GM23338 (cell line): ENCODE measurements at regions not wholly inside any gene's neighbourhood (a gene's known extent, or its start where the extent isn't known, plus 50 kb on each side); places are given as distances from the start of the nearest gene placed in this dataset.
A peak's percentile ranks its signal among the peaks of the same experiment; 100 is the strongest.

Source experiments
- ATAC-seq: fragments of 200-7000 bp; cut with Tn5 transposase; 3 replicates; pipeline ENCODE4 v1.9.1; 2020
- DNase-seq: peaks from one replicate; pipeline ENCODE4 v3.0.0-alpha.2; 2015; ENCODE audit warnings: low spot score
- H2AFZ ChIP-seq: fragments of 200-600 bp; sonication (generic); 2 replicates; pipeline ENCODE4 v1.8.0; 2016; ENCODE audit warnings: antibody characterized with exemption, mild to moderate bottlenecking, moderate library complexity
- H3F3A ChIP-seq: fragments of 200-600 bp; sonication (generic); replicated peaks from 2 replicates; pipeline ENCODE4 v1.8.0; 2017; ENCODE audit warnings: antibody characterized with exemption, mixed run types, low read depth
- H3K27ac ChIP-seq: fragments of 200-600 bp; sonication (generic); 2 replicates; pipeline ENCODE4 v1.6.1; 2016; ENCODE audit warnings: low read depth
- H3K27me3 ChIP-seq: fragments of 200-600 bp; sonication (generic); 2 replicates; pipeline ENCODE4 v1.8.0; 2016; ENCODE audit warnings: mild to moderate bottlenecking, mixed run types, moderate library complexity; ENCODE audit not compliant: insufficient read depth
- H3K36me3 ChIP-seq: fragments of 200-600 bp; sonication (generic); 2 replicates; pipeline ENCODE4 v1.8.0; 2016; ENCODE audit warnings: mild to moderate bottlenecking; ENCODE audit not compliant: insufficient read depth
- H3K4me1 ChIP-seq: fragments of 200-600 bp; sonication (generic); 2 replicates; pipeline ENCODE4 v1.8.0; 2016; ENCODE audit warnings: mild to moderate bottlenecking, moderate library complexity; ENCODE audit not compliant: insufficient read depth
- H3K4me2 ChIP-seq: fragments of 200-600 bp; sonication (generic); 2 replicates; pipeline ENCODE4 v1.7.1; 2017; ENCODE audit warnings: mixed run types
- H3K4me3 ChIP-seq: fragments of 200-600 bp; sonication (generic); 2 replicates; pipeline ENCODE4 v1.6.1; 2016; ENCODE audit warnings: mixed run types
- H3K79me2 ChIP-seq: fragments of 200-600 bp; sonication (generic); replicated peaks from 2 replicates; pipeline ENCODE4 v1.8.0; 2017; ENCODE audit warnings: mild to moderate bottlenecking; ENCODE audit not compliant: insufficient read depth
- H3K9me2 ChIP-seq: fragments of 200-600 bp; sonication (generic); 2 replicates; pipeline ENCODE4 v1.8.0; 2017; ENCODE audit not compliant: insufficient read depth
- H4K20me1 ChIP-seq: fragments of 200-600 bp; sonication (generic); replicated peaks from 2 replicates; pipeline ENCODE4 v1.8.0; 2017; ENCODE audit warnings: mild to moderate bottlenecking; ENCODE audit not compliant: insufficient read depth
- H3K27ac Mint-ChIP-seq: 2 replicates; pipeline ENCODE4 v1.8.0; 2020; ENCODE audit warnings: inconsistent platforms, mild to moderate bottlenecking, moderate library complexity, mixed read lengths
- H3K27me3 Mint-ChIP-seq: 3 replicates; pipeline ENCODE4 v1.8.0; 2022; ENCODE audit warnings: low read depth, mild to moderate bottlenecking, moderate library complexity, mixed read lengths, inconsistent platforms; ENCODE audit not compliant: insufficient read depth, poor library complexity
- H3K36me3 Mint-ChIP-seq: 3 replicates; pipeline ENCODE4 v1.8.0; 2021; ENCODE audit warnings: low read depth, mild to moderate bottlenecking, inconsistent platforms, moderate library complexity, mixed read lengths
- H3K4me1 Mint-ChIP-seq: 3 replicates; pipeline ENCODE4 v1.8.0; 2020; ENCODE audit warnings: mild to moderate bottlenecking, inconsistent platforms, mixed read lengths
- H3K4me3 Mint-ChIP-seq: 3 replicates; pipeline ENCODE4 v1.8.0; 2021; ENCODE audit warnings: moderate library complexity, mild to moderate bottlenecking, inconsistent platforms, mixed read lengths
- H3K9me3 Mint-ChIP-seq: 3 replicates; pipeline ENCODE4 v1.8.0; 2020; ENCODE audit warnings: moderate library complexity, mild to moderate bottlenecking, inconsistent platforms, mixed read lengths
- ETS1 ChIP-seq: IDR thresholded peaks from 2 replicates; pipeline ENCODE4 v1.6.1; 2016; ENCODE audit warnings: antibody characterized with exemption
- EZH2 ChIP-seq: fragments of 200-600 bp; sonication (generic); IDR thresholded peaks from one replicate; pipeline ENCODE4 v1.8.0; 2017; ENCODE audit warnings: antibody characterized with exemption, mild to moderate bottlenecking, low read depth; ENCODE audit not compliant: unreplicated experiment
- EZH2phosphoT487 ChIP-seq: fragments of 200-600 bp; sonication (generic); IDR thresholded peaks from one replicate; pipeline ENCODE4 v1.8.1; 2018; ENCODE audit warnings: antibody characterized with exemption; ENCODE audit not compliant: unreplicated experiment
- JUNB ChIP-seq: IDR thresholded peaks from one replicate; pipeline ENCODE4 v1.6.1; 2016; ENCODE audit warnings: antibody characterized with exemption; ENCODE audit not compliant: unreplicated experiment
- POLR2AphosphoS5 ChIP-seq: IDR thresholded peaks from 2 replicates; pipeline ENCODE4 v1.6.1; 2016; ENCODE audit warnings: antibody characterized with exemption, low read depth
- ZNF114 ChIP-seq: fragments of 250-450 bp; sonication (Bioruptor Pico); IDR thresholded peaks from 2 replicates; pipeline ENCODE4 v1.5.0; 2020; ENCODE audit warnings: mild to moderate bottlenecking, moderate library complexity
- ZNF331 ChIP-seq: fragments of 250-450 bp; sonication (Bioruptor Pico); IDR thresholded peaks from 2 replicates; pipeline ENCODE4 v1.5.0; 2020; ENCODE audit warnings: low read depth, mild to moderate bottlenecking, moderate library complexity
- TF ChIP-seq, protein P1 (sequence below), 2 experiments: fragments of 200-600 bp in 1 of 2; sonication (generic) in 1 of 2; conservative IDR thresholded peaks; 2 replicates each; pipeline versions ENCODE4 v1.5.1 to v1.6.1; 2016 to 2017; ENCODE audit warnings: antibody characterized with exemption in 2 of 2, low read depth in 2 of 2, mild to moderate bottlenecking in 2 of 2, moderate library complexity in 1 of 2

DNA sequence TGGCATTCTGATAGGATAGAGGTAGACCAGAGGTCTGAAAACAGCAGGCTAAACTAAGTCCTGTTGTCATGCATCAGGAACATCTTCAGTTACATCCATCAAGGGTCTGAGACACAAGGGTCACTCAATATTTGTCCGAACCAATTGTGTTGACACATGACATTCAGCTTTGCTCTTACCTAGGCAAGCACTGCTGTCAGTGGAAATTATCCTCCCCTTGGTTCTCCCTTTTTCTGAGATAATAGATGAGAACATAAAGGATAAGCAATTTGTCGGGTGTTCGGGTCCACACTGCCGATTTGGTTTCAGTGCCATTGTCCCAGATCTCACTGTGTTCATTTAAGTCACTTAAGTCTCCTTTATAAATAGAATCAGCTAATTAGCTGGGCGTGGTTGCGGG lies 148.3 kb upstream of the MSX2 start (continued):
- TF ChIP-seq POLR2AphosphoS5 (no peak), ETS1 (no peak), ZNF114 (CRISPR knock-in tag) (no peak), JUNB (no peak), EZH2phosphoT487 (no peak)
- TF ChIP-seq, protein P1, sequence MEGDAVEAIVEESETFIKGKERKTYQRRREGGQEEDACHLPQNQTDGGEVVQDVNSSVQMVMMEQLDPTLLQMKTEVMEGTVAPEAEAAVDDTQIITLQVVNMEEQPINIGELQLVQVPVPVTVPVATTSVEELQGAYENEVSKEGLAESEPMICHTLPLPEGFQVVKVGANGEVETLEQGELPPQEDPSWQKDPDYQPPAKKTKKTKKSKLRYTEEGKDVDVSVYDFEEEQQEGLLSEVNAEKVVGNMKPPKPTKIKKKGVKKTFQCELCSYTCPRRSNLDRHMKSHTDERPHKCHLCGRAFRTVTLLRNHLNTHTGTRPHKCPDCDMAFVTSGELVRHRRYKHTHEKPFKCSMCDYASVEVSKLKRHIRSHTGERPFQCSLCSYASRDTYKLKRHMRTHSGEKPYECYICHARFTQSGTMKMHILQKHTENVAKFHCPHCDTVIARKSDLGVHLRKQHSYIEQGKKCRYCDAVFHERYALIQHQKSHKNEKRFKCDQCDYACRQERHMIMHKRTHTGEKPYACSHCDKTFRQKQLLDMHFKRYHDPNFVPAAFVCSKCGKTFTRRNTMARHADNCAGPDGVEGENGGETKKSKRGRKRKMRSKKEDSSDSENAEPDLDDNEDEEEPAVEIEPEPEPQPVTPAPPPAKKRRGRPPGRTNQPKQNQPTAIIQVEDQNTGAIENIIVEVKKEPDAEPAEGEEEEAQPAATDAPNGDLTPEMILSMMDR (conservative IDR thresholded peaks at IDR 0.05; ENCODE audit: low read depth in 2 of 2): no peak

DNA sequence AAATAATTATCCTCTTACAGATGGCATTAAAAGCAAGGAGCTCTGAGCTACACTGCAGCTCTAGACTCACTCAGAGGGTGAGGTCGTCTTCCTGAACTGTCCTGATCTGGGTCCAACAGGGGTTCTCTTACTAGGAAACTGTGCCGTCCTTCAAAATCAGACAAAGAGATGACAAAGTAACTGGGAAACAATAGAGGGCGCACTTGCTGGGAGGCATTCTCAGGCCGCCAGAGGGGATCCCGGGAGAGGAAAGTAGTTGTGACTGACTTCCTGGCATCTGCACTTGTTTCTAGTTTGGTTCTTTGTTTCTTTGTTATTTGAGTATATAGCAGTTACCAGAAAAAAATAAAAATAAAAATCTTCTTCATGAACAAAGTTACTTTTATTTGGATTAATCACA lies 142.9 kb upstream of the MSX2 start:
- peaks cover 11% of the 10 kb centered on the region for H3K9me3 Mint-ChIP-seq
- ATAC-seq (peak; percentile 96), DNase-seq (peak; percentile 90)
- Histone ChIP-seq H4K20me1 (no peaks in the 10 kb centered on the region), H3K36me3 (no peaks in the 10 kb centered on the region), H3K4me3 (no peak overlapping the region), H3F3A (no peaks in the 10 kb centered on the region), H3K79me2 (no peaks in the 10 kb centered on the region), H3K4me2 (no peak overlapping the region), H3K27me3 (no peaks in the 10 kb centered on the region), H2AFZ (no peak overlapping the region), H3K4me1 (no peaks in the 10 kb centered on the region), H3K9me2 (no peaks in the 10 kb centered on the region), H3K27ac (no peak overlapping the region)
- peaks cover 6% of the 10 kb centered on the region for H3K27me3 Mint-ChIP-seq
- peaks cover 7% of the 10 kb centered on the region; the same call in 2 of the 3 replicates for H3K36me3 Mint-ChIP-seq
- H3K4me3 Mint-ChIP-seq: no peak overlapping the region
- TF ChIP-seq, protein P1 (conservative IDR thresholded peaks at IDR 0.05; ENCODE audit: low read depth in 2 of 2): peak; percentile 80 to 82
- no peak for TF ChIP-seq EZH2phosphoT487
- no peak for TF ChIP-seq POLR2AphosphoS5
- H3K27ac Mint-ChIP-seq: no peak overlapping the region
- peaks cover 2% of the 10 kb centered on the region; the same call in 2 of the 3 replicates for H3K4me1 Mint-ChIP-seq

- H2AFZ ChIP-seq: no peak overlapping the region
- no peaks in the 10 kb centered on the region for H3K4me1 ChIP-seq
- H3K36me3 ChIP-seq: no peaks in the 10 kb centered on the region
- H3K27me3 Mint-ChIP-seq: peaks cover 6% of the 10 kb centered on the region
- TF ChIP-seq ZNF331 (CRISPR knock-in tag) (no peak), JUNB (no peak), EZH2 (no peak)
- H3K27me3 ChIP-seq: no peaks in the 10 kb centered on the region
- no peaks in the 10 kb centered on the region for H4K20me1 ChIP-seq
- H3K9me3 Mint-ChIP-seq: peaks cover 12% of the 10 kb centered on the region
- no peak overlapping the region for H3K27ac Mint-ChIP-seq
- H3K4me2 ChIP-seq: no peak overlapping the region
- ATAC-seq: no peak
- H3K4me1 Mint-ChIP-seq: peaks cover 2% of the 10 kb centered on the region; the same call in 2 of the 3 replicates
- no peak for DNase-seq
- no peaks in the 10 kb centered on the region for H3K9me2 ChIP-seq
- peaks cover 8% of the 10 kb centered on the region; the same call in 2 of the 3 replicates for H3K36me3 Mint-ChIP-seq
- H3K4me3 ChIP-seq: no peak overlapping the region
- no peaks in the 10 kb centered on the region for H3F3A ChIP-seq
- H3K4me3 Mint-ChIP-seq: no peak overlapping the region
- H3K79me2 ChIP-seq: no peaks in the 10 kb centered on the region
- H3K27ac ChIP-seq: no peak overlapping the region
These were observed 142.5 kb upstream of the MSX2 start for GRCh38 chr5:174581894-174582293.
